OCI-LY3 (cell line): ENCODE measurements at regions not wholly inside any gene's neighbourhood (a gene's known extent, or its start where the extent isn't known, plus 50 kb on each side); places are given as distances from the start of the nearest gene placed in this dataset.
A peak's percentile ranks its signal among the peaks of the same experiment; 100 is the strongest.

ENCODE experiments used
- H2AFZ ChIP-seq: fragments of 200-600, 300-600 bp; shearing (Covaris generic); 2 replicates; pipeline ENCODE4 v1.6.0; 2014; ENCODE audit warnings: antibody characterized with exemption, low read depth, low read length
- H3K27ac ChIP-seq: fragments of 200-600, 300-600 bp; sonication (generic); 2 replicates; pipeline ENCODE4 v1.5.1; 2014; ENCODE audit warnings: mild to moderate bottlenecking, low read length, moderate library complexity, mixed read lengths
- H3K27me3 ChIP-seq: fragments of 200-600, 300-600 bp; sonication (generic); 2 replicates; pipeline ENCODE4 v1.6.1; 2014; ENCODE audit warnings: low read depth, low read length, mixed read lengths
- H3K36me3 ChIP-seq: fragments of 200-600, 300-600 bp; sonication (generic); replicated peaks from 2 replicates; pipeline ENCODE3; 2014; ENCODE audit warnings: low read depth, low read length, mixed read lengths
- H3K4me1 ChIP-seq: fragments of 300-600, 200-600 bp; sonication (generic); 2 replicates; pipeline ENCODE4 v1.6.1; 2014; ENCODE audit warnings: low read length, mixed read lengths
- H3K4me2 ChIP-seq: fragments of 200-600, 300-600 bp; sonication (generic); 2 replicates; pipeline ENCODE4 v1.6.1; 2014; ENCODE audit warnings: low read length, mixed read lengths
- H3K4me3 ChIP-seq: fragments of 300-600, 200-600 bp; sonication (generic); 2 replicates; pipeline ENCODE4 v1.5.1; 2014; ENCODE audit warnings: antibody characterized with exemption, mild to moderate bottlenecking, low read length, moderate library complexity
- H3K79me2 ChIP-seq: fragments of 300-600, 200-600 bp; shearing (Covaris generic); 2 replicates; pipeline ENCODE4 v1.6.1; 2014; ENCODE audit warnings: mild to moderate bottlenecking, low read length, mixed read lengths
- H3K9ac ChIP-seq: fragments of 300-600, 200-600 bp; shearing (Covaris generic); 2 replicates; pipeline ENCODE4 v1.6.0; 2014; ENCODE audit warnings: mild to moderate bottlenecking, low read length, moderate library complexity
- H3K9me3 ChIP-seq: fragments of 200-600, 300-600 bp; shearing (Covaris generic); 2 replicates; pipeline ENCODE4 v1.6.1; 2014; ENCODE audit warnings: low read length, mixed read lengths; ENCODE audit not compliant: insufficient read depth
- H4K20me1 ChIP-seq: fragments of 200-600, 300-600 bp; sonication (generic); 2 replicates; pipeline ENCODE4 v1.6.1; 2016; ENCODE audit warnings: low read length, mixed read lengths; ENCODE audit not compliant: insufficient read depth
- CTCF ChIP-seq: fragments of 200-600, 300-600 bp; sonication (generic); IDR thresholded peaks from 2 replicates; pipeline ENCODE4 v1.5.1; 2014; ENCODE audit warnings: antibody characterized with exemption, low read length, low read depth
- EZH2phosphoT487 ChIP-seq: fragments of 200-600 bp; shearing (Covaris generic); IDR thresholded peaks from 2 replicates; pipeline ENCODE4 v1.6.1; 2018; ENCODE audit warnings: antibody characterized with exemption, mixed run types, low read depth

GRCh38 chr6:166747644-166748595 is 120.9 kb upstream of the RPS6KA2 start:
- H3K36me3 ChIP-seq, result no peaks in the 10 kb centered on the region
- H4K20me1 ChIP-seq, result no peaks in the 10 kb centered on the region
- no peak overlapping the region for H3K4me3 ChIP-seq
- H3K4me2 ChIP-seq, result 0 out of 2 replicates have a peak overlapping the region, but pooled peaks have one; percentile 14
- H3K79me2 ChIP-seq, result no peaks in the 10 kb centered on the region
- no peak overlapping the region for H2AFZ ChIP-seq
- TF ChIP-seq EZH2phosphoT487 (no peak), CTCF (no peak)
- no peak overlapping the region for H3K27ac ChIP-seq
- H3K9me3 ChIP-seq, result no peaks in the 10 kb centered on the region
- H3K9ac ChIP-seq, result no peak overlapping the region
- H3K27me3 ChIP-seq, result peaks cover 3% of the 10 kb centered on the region; the same call in 1 of the 2 replicates
- H3K4me1 ChIP-seq, result peaks cover 21% of the 10 kb centered on the region

GRCh38 chr6:166745801-166746668 is 119.0 kb upstream of the RPS6KA2 start:
- Histone ChIP-seq H3K4me3 (no peak overlapping the region), H3K4me2 (no peak overlapping the region), H2AFZ (no peak overlapping the region), H3K27ac (no peak overlapping the region), H4K20me1 (no peaks in the 10 kb centered on the region), H3K9ac (no peak overlapping the region), H3K36me3 (no peaks in the 10 kb centered on the region), H3K27me3 (no peaks in the 10 kb centered on the region), H3K9me3 (no peaks in the 10 kb centered on the region), H3K4me1 (peaks cover 14% of the 10 kb centered on the region), H3K79me2 (no peaks in the 10 kb centered on the region)
- no peak for TF ChIP-seq CTCF
- TF ChIP-seq EZH2phosphoT487, result no peak

GRCh38 chr6:166744223-166745134 is 117.4 kb upstream of the RPS6KA2 start:
- Histone ChIP-seq H3K27me3 (no peaks in the 10 kb centered on the region), H3K4me2 (no peak overlapping the region), H3K4me1 (no peaks in the 10 kb centered on the region), H3K9me3 (no peaks in the 10 kb centered on the region), H3K79me2 (no peaks in the 10 kb centered on the region), H4K20me1 (no peaks in the 10 kb centered on the region), H3K4me3 (no peak overlapping the region), H3K9ac (no peak overlapping the region), H2AFZ (no peak overlapping the region), H3K36me3 (no peaks in the 10 kb centered on the region), H3K27ac (no peak overlapping the region)
- TF ChIP-seq EZH2phosphoT487 (no peak), CTCF (no peak)
